OCI-LY7 (cell line): ENCODE measurements at regions not wholly inside any gene's neighbourhood (a gene's known extent, or its start where the extent isn't known, plus 50 kb on each side); places are given as distances from the start of the nearest gene placed in this dataset.

Experiments
- BruUV-seq: library from RNA; stranded (reverse); fragments of 400-500 nt; replicated peaks from 2 replicates; lab custom pipeline; 2021; lab: Mats Ljungman, UMichigan
- CTCF ChIA-PET: fragments of 300-600 bp; sonication (Branson Sonifier 250); formaldehyde crosslinking; loops from one replicate; lab custom pipeline; 2022; ENCODE audit warnings: antibody characterized with exemption; ENCODE audit not compliant: unreplicated experiment; lab: Charles Lee
- POLR2A ChIA-PET: fragments of 300-600 bp; sonication (Branson Sonifier 250); formaldehyde crosslinking; loops from one replicate; lab custom pipeline; 2022; ENCODE audit warnings: antibody characterized with exemption; lab: Charles Lee
- DNase-seq: peaks from one replicate; pipeline ENCODE4 v3.0.0-alpha.2; 2015; ENCODE audit warnings: low spot score
- H2AFZ ChIP-seq: fragments of 200-600 bp; sonication (generic), shearing (Covaris generic); 2 replicates; pipeline ENCODE4 v1.6.1; 2014; ENCODE audit warnings: mild to moderate bottlenecking, antibody characterized with exemption, low read length, moderate library complexity
- H3K27ac ChIP-seq: fragments of 200-600 bp; sonication (generic); 2 replicates; pipeline ENCODE4 v1.5.1; 2014; ENCODE audit warnings: mixed run types, low read depth, mild to moderate bottlenecking, moderate library complexity, low read length, inconsistent platforms; ENCODE audit not compliant: poor library complexity, severe bottlenecking
- H3K36me3 ChIP-seq: fragments of 200-600 bp; sonication (generic); 2 replicates; pipeline ENCODE4 v1.6.1; 2014; ENCODE audit warnings: mild to moderate bottlenecking, antibody characterized with exemption, low read length, moderate library complexity, mixed read lengths; ENCODE audit not compliant: insufficient read depth
- H3K4me1 ChIP-seq: fragments of 200-600 bp; sonication (generic); 2 replicates; pipeline ENCODE4 v1.5.1; 2014; ENCODE audit warnings: mild to moderate bottlenecking, low read length; ENCODE audit not compliant: insufficient read depth, poor library complexity, severe bottlenecking
- H3K4me2 ChIP-seq: fragments of 200-600 bp; sonication (generic); 2 replicates; pipeline ENCODE4 v1.6.1; 2014; ENCODE audit warnings: mild to moderate bottlenecking, low read length
- H3K4me3 ChIP-seq: fragments of 200-600 bp; sonication (generic); 2 replicates; pipeline ENCODE4 v1.5.1; 2014; ENCODE audit warnings: mild to moderate bottlenecking, low read depth, low read length; ENCODE audit not compliant: poor library complexity, severe bottlenecking
- H3K79me2 ChIP-seq: fragments of 200-600 bp; sonication (generic); 2 replicates; pipeline ENCODE4 v1.6.1; 2016; ENCODE audit warnings: low read depth, mild to moderate bottlenecking, low read length, moderate library complexity, mixed read lengths; ENCODE audit not compliant: insufficient read depth
- H3K9me2 ChIP-seq: fragments of 200-600 bp; sonication (generic); 2 replicates; pipeline ENCODE4 v1.6.1; 2016; ENCODE audit warnings: mild to moderate bottlenecking, low read length, mixed read lengths; ENCODE audit not compliant: insufficient read depth
- H3K9me3 ChIP-seq: fragments of 200-600 bp; sonication (generic); 2 replicates; pipeline ENCODE4 v1.6.1; 2014; ENCODE audit warnings: mild to moderate bottlenecking, mixed run types, low read length, mixed read lengths
- H4K20me1 ChIP-seq: fragments of 200-600 bp; sonication (generic); 2 replicates; pipeline ENCODE4 v1.6.1; 2014; ENCODE audit warnings: mild to moderate bottlenecking, antibody characterized with exemption, low read length, moderate library complexity, mixed read lengths; ENCODE audit not compliant: insufficient read depth
- EZH2phosphoT487 ChIP-seq: fragments of 200-600 bp; sonication (generic); IDR thresholded peaks from 2 replicates; pipeline ENCODE4 v1.6.1; 2018; ENCODE audit warnings: low read depth, borderline replicate concordance, mild to moderate bottlenecking, mixed run types, antibody characterized with exemption, low read length, moderate library complexity, mixed read lengths
- intact Hi-C: fragments of 100-400 bp; cut with micrococcal nuclease; formaldehyde crosslinking; loops from one replicate; pipeline ENCODE4 v1.10.0; 2022; ENCODE audit not compliant: unreplicated experiment
- TF ChIP-seq, protein P1 (sequence below): fragments of 200-600 bp; sonication (generic); conservative IDR thresholded peaks from 2 replicates; pipeline ENCODE4 v1.5.1; 2014; ENCODE audit warnings: mild to moderate bottlenecking, antibody characterized with exemption, low read length, moderate library complexity, mixed read lengths

DNA sequence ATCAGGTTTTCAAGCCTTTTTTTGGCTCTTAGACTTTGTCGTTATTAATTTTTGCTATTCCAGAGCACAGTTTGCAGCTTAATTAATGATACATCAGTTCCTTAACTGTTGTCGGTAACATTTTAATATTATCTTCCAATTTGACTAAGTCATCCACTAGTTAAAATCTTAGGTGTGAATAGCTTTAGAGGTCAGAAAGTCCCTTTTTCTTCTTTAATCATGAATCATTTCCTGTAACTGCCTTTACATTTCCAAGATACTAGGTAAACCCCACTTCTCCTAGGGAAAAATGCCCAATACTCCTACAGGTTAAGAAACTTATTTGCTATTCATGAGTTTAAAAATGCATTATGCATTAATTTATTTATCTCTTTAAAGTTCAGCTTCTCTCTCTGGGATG lies 260.9 kb upstream of the CFAP20DC start:
- ChIA-PET POLR2A (no interaction called here), CTCF (no interaction called here)
- intact Hi-C loops = loop anchor here (5.0 to 10.0 kb wide), 2 partner anchors 264 to 547 kb away; no protein-coding TSS in a partner anchor
- Histone ChIP-seq H3K4me1 (no peaks in the 10 kb centered on the region), H4K20me1 (no peaks in the 10 kb centered on the region), H3K9me2 (no peaks in the 10 kb centered on the region), H3K79me2 (no peaks in the 10 kb centered on the region), H3K27ac (no peak overlapping the region), H2AFZ (no peak overlapping the region), H3K4me3 (no peak overlapping the region), H3K36me3 (no peaks in the 10 kb centered on the region), H3K4me2 (no peak overlapping the region), H3K9me3 (no peaks in the 10 kb centered on the region)
- DNase-seq = no peak
- no peak for TF ChIP-seq EZH2phosphoT487
- TF ChIP-seq, protein P1, sequence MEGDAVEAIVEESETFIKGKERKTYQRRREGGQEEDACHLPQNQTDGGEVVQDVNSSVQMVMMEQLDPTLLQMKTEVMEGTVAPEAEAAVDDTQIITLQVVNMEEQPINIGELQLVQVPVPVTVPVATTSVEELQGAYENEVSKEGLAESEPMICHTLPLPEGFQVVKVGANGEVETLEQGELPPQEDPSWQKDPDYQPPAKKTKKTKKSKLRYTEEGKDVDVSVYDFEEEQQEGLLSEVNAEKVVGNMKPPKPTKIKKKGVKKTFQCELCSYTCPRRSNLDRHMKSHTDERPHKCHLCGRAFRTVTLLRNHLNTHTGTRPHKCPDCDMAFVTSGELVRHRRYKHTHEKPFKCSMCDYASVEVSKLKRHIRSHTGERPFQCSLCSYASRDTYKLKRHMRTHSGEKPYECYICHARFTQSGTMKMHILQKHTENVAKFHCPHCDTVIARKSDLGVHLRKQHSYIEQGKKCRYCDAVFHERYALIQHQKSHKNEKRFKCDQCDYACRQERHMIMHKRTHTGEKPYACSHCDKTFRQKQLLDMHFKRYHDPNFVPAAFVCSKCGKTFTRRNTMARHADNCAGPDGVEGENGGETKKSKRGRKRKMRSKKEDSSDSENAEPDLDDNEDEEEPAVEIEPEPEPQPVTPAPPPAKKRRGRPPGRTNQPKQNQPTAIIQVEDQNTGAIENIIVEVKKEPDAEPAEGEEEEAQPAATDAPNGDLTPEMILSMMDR = no peak
- no TSS peak for BruUV-seq

DNA sequence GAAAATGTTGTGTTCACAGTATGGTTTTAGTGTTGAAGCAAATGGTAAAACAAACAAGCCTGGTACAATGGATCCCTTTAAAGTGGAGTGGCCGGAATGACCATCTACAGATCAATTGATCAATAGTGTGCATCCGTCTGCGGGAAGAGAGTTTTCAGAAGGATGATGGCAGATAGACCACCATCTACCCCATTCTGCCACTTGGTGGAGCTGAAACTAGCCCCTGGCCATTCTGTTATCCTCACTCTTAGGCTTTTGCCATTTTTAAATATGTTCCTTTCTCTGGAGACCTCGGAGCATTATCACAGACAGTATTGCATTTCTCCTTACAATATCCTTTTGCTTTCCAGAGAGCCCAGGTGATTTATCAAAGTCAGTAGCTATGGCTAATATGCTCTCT lies 258.9 kb upstream of the CFAP20DC start:
- H4K20me1 ChIP-seq = no peaks in the 10 kb centered on the region
- BruUV-seq = no TSS peak
- H3K9me3 ChIP-seq = no peaks in the 10 kb centered on the region
- no peaks in the 10 kb centered on the region for H3K4me1 ChIP-seq
- no peaks in the 10 kb centered on the region for H3K36me3 ChIP-seq
- POLR2A ChIA-PET = no interaction called here
- no peaks in the 10 kb centered on the region for H3K79me2 ChIP-seq
- intact Hi-C loops = no loop called here
- no peak overlapping the region for H2AFZ ChIP-seq
- no peak overlapping the region for H3K4me2 ChIP-seq
- no peak overlapping the region for H3K4me3 ChIP-seq
- CTCF ChIA-PET = no interaction called here
- no peaks in the 10 kb centered on the region for H3K9me2 ChIP-seq
- no peak for DNase-seq
- no peak for TF ChIP-seq EZH2phosphoT487
- TF ChIP-seq, protein P1 = peak; percentile 60
- H3K27ac ChIP-seq = no peak overlapping the region

DNA sequence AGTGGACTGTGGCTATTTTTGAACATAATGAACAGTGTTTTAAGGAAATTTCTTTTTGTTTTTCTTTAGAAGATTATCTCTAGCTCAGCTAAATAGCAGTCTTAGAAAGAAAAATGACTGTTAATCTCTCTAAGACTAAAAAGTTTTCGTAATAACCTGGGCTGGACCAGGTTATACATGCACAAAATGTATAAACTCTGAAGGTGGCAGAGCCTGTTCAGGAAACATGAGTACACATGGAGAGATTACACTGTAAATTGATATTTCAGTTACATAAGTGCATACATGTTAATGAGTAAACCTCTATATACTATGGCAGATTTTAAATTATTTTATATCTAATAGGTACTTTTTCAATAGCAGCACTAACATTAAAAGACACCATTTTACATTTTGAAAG lies 258.2 kb upstream of the CFAP20DC start:
- intact Hi-C loops = no loop called here

More for the DNA sequence above, 258.2 kb upstream of the CFAP20DC start:
- no TSS peak for BruUV-seq
- CTCF ChIA-PET = interaction anchor here (0.6 kb wide), 1 partner anchor 144 kb away, joined by 3 read pairs; no protein-coding TSS in a partner anchor
- POLR2A ChIA-PET = interaction anchor here (1.1 kb wide), 1 partner anchor 72 kb away, joined by 3 read pairs; no protein-coding TSS in a partner anchor
- no peak overlapping the region for H3K27ac ChIP-seq
- TF ChIP-seq, protein P1 = no peak
- TF ChIP-seq EZH2phosphoT487 = no peak
- H3K79me2 ChIP-seq = no peaks in the 10 kb centered on the region
- no peaks in the 10 kb centered on the region for H3K36me3 ChIP-seq
- no peak overlapping the region for H2AFZ ChIP-seq
- H3K4me1 ChIP-seq = no peaks in the 10 kb centered on the region
- DNase-seq = no peak
- no peaks in the 10 kb centered on the region for H4K20me1 ChIP-seq
- no peak overlapping the region for H3K4me2 ChIP-seq
- H3K9me3 ChIP-seq = no peaks in the 10 kb centered on the region
- H3K4me3 ChIP-seq = no peak overlapping the region
- no peaks in the 10 kb centered on the region for H3K9me2 ChIP-seq
